Psoas muscle (tissue), 7 donors: ENCODE measurements at regions not wholly inside any gene's neighbourhood (a gene's known extent, or its start where the extent isn't known, plus 50 kb on each side); places are given as distances from the start of the nearest gene placed in this dataset.

Experiments
- ATAC-seq, 4 donors: fragments of 200-7000 bp; cut with Tn5 transposase; one replicate each; pipeline ENCODE4 v1.9.1; 2020; ENCODE audit warnings: moderate library complexity in 3 of 4, mild to moderate bottlenecking in 2 of 4
- DNase-seq, 2 donors: peaks; one replicate each; pipeline ENCODE4 v3.0.0-alpha.2; 2020
- H3K27ac ChIP-seq: fragments of 200-600 bp; one replicate; pipeline ENCODE4 v1.8.0; 2022
- H3K27me3 ChIP-seq, 3 donors: fragments of 200-600 bp in 1 of 3; one replicate each; pipeline versions ENCODE4 v1.6.1 to v1.8.0; 2013 to 2022; ENCODE audit warnings: low read length in 2 of 3, mild to moderate bottlenecking in 2 of 3, moderate library complexity in 1 of 3; ENCODE audit not compliant: insufficient read depth in 3 of 3
- H3K36me3 ChIP-seq, 2 donors: fragments of 200-600 bp in 1 of 2; one replicate each; pipeline versions ENCODE4 v1.6.1 to v1.8.0; 2013 to 2022; ENCODE audit warnings: low read depth in 1 of 2, mild to moderate bottlenecking in 1 of 2, moderate library complexity in 1 of 2; ENCODE audit not compliant: insufficient read depth in 1 of 2
- H3K4me1 ChIP-seq: fragments of 200-600 bp; one replicate; pipeline ENCODE4 v1.8.0; 2022
- H3K4me3 ChIP-seq: fragments of 200-600 bp; one replicate; pipeline ENCODE4 v1.8.0; 2022; ENCODE audit warnings: mild to moderate bottlenecking
- H3K9me3 ChIP-seq: fragments of 200-600 bp; one replicate; pipeline ENCODE4 v1.8.0; 2022
- WGBS, 3 donors: extraction: QIAGEN DNeasy Blood & Tissue Kit; methylation state at CpG; one replicate each; pipeline versions ENCODE4 v1.1.6 to v1.1.7; 2013; 5-methylcytosine and 5-hydroxymethylcytosine counted together
- intact Hi-C, 2 donors: fragments of 100-400 bp; cut with DNase I; formaldehyde crosslinking; loops; one replicate each; pipeline versions ENCODE4 v1.11.0 to v1.14.2; 2022
- TF ChIP-seq, protein P1 (sequence below): fragments of 200-600 bp; IDR thresholded peaks from one replicate; pipeline ENCODE4 v1.8.0; 2022; ENCODE audit warnings: antibody characterized with exemption
- donor health status: healthy with polysubstance abuse.
- donor health status: DM: no; HTN: no; CAD: no; lungs with moderate emphysema.
- donor health status: Bipolar disorder and iron deficiency.
- donor health status: healthy.
- donor health status: DM: yes; HTN: yes; CAD: no.
- donor health status: DM: no; HTN: no; CAD: no.
- donor health status: DM: yes; HTN: yes; CAD: no.

DNA sequence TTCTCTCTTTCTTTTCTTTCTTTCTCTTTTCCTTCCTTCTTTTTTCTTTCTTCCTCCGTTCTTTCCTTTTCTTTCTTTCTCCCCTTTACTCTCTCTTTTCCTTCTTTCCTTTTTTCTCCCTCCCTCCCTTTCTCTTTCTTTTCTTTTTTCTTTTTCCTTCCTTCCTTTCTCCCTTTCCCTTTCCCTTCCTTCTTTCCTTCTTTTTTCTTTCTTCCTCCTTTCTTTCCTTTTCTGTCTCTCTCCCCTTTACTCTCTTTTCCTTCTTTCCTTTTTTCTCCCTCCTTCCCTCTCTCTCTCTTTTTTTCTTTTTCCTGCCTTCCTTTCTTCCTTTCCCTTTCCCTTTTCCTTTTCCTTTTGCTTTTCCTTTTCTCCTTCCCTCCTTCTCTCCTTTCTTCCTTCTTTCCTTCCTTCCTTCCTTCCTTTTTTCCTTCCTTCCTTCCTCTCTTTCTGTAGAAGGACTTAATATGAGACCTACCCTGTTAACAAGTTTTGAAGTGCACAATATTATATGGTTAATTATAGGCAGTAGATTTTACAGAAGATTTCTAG, 142.7 kb upstream of the CD180 start:
- no peak for ATAC-seq
- TF ChIP-seq, protein P1, sequence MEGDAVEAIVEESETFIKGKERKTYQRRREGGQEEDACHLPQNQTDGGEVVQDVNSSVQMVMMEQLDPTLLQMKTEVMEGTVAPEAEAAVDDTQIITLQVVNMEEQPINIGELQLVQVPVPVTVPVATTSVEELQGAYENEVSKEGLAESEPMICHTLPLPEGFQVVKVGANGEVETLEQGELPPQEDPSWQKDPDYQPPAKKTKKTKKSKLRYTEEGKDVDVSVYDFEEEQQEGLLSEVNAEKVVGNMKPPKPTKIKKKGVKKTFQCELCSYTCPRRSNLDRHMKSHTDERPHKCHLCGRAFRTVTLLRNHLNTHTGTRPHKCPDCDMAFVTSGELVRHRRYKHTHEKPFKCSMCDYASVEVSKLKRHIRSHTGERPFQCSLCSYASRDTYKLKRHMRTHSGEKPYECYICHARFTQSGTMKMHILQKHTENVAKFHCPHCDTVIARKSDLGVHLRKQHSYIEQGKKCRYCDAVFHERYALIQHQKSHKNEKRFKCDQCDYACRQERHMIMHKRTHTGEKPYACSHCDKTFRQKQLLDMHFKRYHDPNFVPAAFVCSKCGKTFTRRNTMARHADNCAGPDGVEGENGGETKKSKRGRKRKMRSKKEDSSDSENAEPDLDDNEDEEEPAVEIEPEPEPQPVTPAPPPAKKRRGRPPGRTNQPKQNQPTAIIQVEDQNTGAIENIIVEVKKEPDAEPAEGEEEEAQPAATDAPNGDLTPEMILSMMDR, result no peak

GRCh38 chr5:67338421-67338820, 141.8 kb upstream of the CD180 start:
- Histone ChIP-seq H3K9me3 (no peaks in the 10 kb centered on the region), H3K27me3 (no peaks in the 10 kb centered on the region), H3K4me3 (no peak overlapping the region), H3K36me3 (no peaks in the 10 kb centered on the region), H3K4me1 (no peaks in the 10 kb centered on the region), H3K27ac (no peak overlapping the region)
- TF ChIP-seq, protein P1, result no peak
- DNase-seq (no peak), ATAC-seq (no peak)
- intact Hi-C loops, result no loop called here

More for the DNA sequence above, 142.7 kb upstream of the CD180 start:
- Histone ChIP-seq H3K9me3 (no peaks in the 10 kb centered on the region), H3K27me3 (no peaks in the 10 kb centered on the region), H3K4me1 (no peaks in the 10 kb centered on the region), H3K36me3 (no peaks in the 10 kb centered on the region), H3K27ac (no peak overlapping the region), H3K4me3 (no peak overlapping the region)
- DNase-seq, result no peak
- intact Hi-C loops, result no loop called here
- 92 to 100% (median 95%) methylated on average over 1 of the region's 1 CpG for WGBS, 3 donors

GRCh38 chr5:67337751-67338150, 141.2 kb upstream of the CD180 start:
- no peak overlapping the region for H3K4me3 ChIP-seq
- no peak overlapping the region for H3K27ac ChIP-seq
- H3K9me3 ChIP-seq, result no peaks in the 10 kb centered on the region
- intact Hi-C loops, result no loop called here
- DNase-seq (no peak), ATAC-seq (no peak)
- no peaks in the 10 kb centered on the region for H3K36me3 ChIP-seq
- TF ChIP-seq, protein P1, result no peak
- no peaks in the 10 kb centered on the region for H3K4me1 ChIP-seq
- H3K27me3 ChIP-seq, result no peaks in the 10 kb centered on the region

- Histone ChIP-seq H3K36me3 (no peaks in the 10 kb centered on the region), H3K27ac (no peak overlapping the region), H3K27me3 (no peaks in the 10 kb centered on the region), H3K9me3 (peaks cover 4% of the 10 kb centered on the region), H3K4me3 (no peak overlapping the region), H3K4me1 (no peaks in the 10 kb centered on the region)
- 56 to 65% (median 59%) methylated on average over 5 of the region's 5 CpGs for WGBS, 3 donors
- TF ChIP-seq, protein P1, result no peak
- ATAC-seq, result no peak
- DNase-seq, result no peak
- intact Hi-C loops, result no loop called here
Measured at GRCh38 chr5:67335426-67335825, 138.8 kb upstream of the CD180 start.

- peaks cover 7% of the 10 kb centered on the region for H3K9me3 ChIP-seq
- WGBS, 3 donors, result 57 to 69% (median 65%) methylated on average over 1 of the region's 1 CpG
- ATAC-seq, result no peak
- DNase-seq, result no peak
- H3K27me3 ChIP-seq, result no peaks in the 10 kb centered on the region
- H3K36me3 ChIP-seq, result no peaks in the 10 kb centered on the region
- H3K4me3 ChIP-seq, result no peak overlapping the region
- no peak overlapping the region for H3K27ac ChIP-seq
- TF ChIP-seq, protein P1, result no peak
- H3K4me1 ChIP-seq, result no peaks in the 10 kb centered on the region
- intact Hi-C loops, result no loop called here
Measured at GRCh38 chr5:67334373-67334772, 137.8 kb upstream of the CD180 start.
